Stimulated activated effector memory CD8-positive, alpha-beta T cell treated with anti-CD3 and anti-CD28 coated beads, Interleukin-12 subunit alpha, Interleukin-12 subunit beta, amount 100 ng/mL, for 72 hours (primary cell): ENCODE measurements at regions not wholly inside any gene's neighbourhood (a gene's known extent, or its start where the extent isn't known, plus 50 kb on each side); places are given as distances from the start of the nearest gene placed in this dataset.
A peak's percentile ranks its signal among the peaks of the same experiment; 100 is the strongest.
"Not testable (repeated sequence)": the region's sequence is repeated elsewhere in the genome, so short reads cannot be mapped to it uniquely, and the experiment has no call there.

Experiments
- ATAC-seq: fragments of 150-1000 bp; cut with Tn5 transposase; 2 replicates; pipeline ENCODE4 v1.10.0; 2021
- DNase-seq, 2 donors: peaks; one replicate each; pipeline ENCODE4 v3.0.0; 2021 to 2022; ENCODE audit warnings: low spot score in 2 of 2
- H3K27ac Mint-ChIP-seq: one replicate; pipeline ENCODE4 v1.8.0; 2022; ENCODE audit warnings: mild to moderate bottlenecking, mixed read lengths
- H3K36me3 Mint-ChIP-seq: one replicate; pipeline ENCODE4 v1.8.0; 2022; ENCODE audit warnings: mild to moderate bottlenecking, mixed read lengths
- H3K4me1 Mint-ChIP-seq: one replicate; pipeline ENCODE4 v1.8.0; 2022; ENCODE audit warnings: mixed read lengths
- H3K4me3 Mint-ChIP-seq: one replicate; pipeline ENCODE4 v1.8.0; 2022; ENCODE audit warnings: mild to moderate bottlenecking, mixed read lengths
- H3K9me3 Mint-ChIP-seq: one replicate; pipeline ENCODE4 v1.8.0; 2022; ENCODE audit warnings: mixed read lengths

DNA sequence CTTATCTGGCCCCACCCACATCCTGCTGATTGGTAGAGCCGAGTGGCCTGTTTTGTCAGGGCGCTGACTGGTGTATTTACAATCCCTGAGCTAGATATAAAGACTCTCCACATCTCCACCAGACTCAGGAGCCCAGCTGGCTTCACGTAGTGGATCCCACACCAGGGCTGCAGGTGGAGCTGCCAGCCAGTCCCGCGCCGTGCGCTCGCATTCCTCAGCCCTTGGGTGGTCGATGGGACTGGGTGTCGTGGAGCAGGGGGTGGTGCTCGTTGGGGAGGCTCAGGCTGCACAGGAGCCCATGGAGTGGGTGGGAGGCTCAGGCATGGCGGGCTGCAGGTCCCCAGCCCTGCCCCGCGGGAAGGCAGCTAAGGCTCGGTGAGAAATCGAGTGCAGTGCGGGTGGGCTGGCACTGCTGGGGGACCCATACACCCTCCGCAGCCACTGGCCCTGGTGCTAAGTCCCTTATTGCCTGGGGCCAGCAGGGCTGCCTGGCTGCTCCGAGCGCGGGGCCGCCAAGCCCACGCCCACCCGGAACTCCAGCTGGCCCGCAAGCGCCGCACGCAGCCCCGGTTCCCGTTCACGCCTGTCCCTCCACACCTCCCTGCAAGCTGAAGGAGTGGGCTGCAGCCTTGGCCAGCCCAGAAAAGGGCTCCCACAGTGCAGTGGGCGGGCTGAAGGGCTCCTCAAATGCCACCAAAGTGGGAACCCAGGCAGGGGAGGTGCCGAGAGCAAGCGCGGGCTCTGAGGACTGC, 97.4 kb upstream of the MALRD1 start:
- not testable (repeated sequence) for H3K4me3 Mint-ChIP-seq, H3K9me3 Mint-ChIP-seq, H3K36me3 Mint-ChIP-seq, ATAC-seq, H3K4me1 Mint-ChIP-seq, DNase-seq, H3K27ac Mint-ChIP-seq

DNA sequence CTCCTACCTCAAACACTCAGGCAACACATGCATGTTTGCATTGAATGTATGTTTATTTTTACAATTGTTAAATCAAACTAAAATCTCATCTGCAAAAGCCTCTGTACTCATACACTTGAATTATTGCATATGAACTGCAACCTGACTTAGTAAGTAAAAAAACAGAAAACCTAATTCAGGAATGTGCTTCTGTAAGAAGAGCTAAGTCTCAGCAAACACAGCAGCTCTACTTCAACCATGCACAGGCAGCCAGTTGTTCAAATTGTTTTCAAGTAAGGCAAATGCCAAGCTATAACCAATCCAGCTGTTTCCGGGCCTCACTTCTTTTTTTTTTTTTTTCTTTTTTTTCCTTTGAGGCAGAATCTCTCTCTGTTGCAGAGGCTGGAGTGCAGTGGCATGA, 93.5 kb upstream of the MALRD1 start:
- Mint-ChIP-seq H3K4me3 (no peak overlapping the region), H3K9me3 (no peaks in the 10 kb centered on the region), H3K27ac (no peak overlapping the region)

DNA sequence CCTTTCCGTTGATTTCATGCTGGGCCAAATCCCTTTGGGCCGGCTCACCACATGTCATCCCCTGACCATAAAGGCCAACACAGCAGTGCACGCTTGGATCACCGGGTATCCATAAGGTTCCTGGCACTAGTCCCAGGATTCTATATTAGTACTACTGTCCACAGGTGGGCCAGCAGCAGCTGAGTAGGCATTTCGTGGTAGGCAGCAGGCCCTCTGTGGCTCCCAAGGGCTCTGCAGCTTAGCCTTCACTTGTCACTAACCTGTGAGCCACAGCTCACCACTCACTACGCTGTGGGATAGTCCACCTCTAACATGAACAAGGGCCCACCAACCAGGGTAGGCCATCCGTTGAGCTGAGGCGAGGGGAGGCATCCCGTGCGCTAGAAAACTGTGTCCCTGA, 89.2 kb upstream of the MALRD1 start:
- Mint-ChIP-seq H3K9me3 (peaks cover 9% of the 10 kb centered on the region), H3K4me3 (no peak overlapping the region), H3K36me3 (no peaks in the 10 kb centered on the region), H3K4me1 (no peaks in the 10 kb centered on the region), H3K27ac (no peak overlapping the region)
- ATAC-seq (peak; percentile 28), DNase-seq (no peak)

More for the DNA sequence above, 93.5 kb upstream of the MALRD1 start:
- DNase-seq (no peak), ATAC-seq (no peak)
- H3K36me3 Mint-ChIP-seq: no peaks in the 10 kb centered on the region
- H3K4me1 Mint-ChIP-seq: no peaks in the 10 kb centered on the region

DNA sequence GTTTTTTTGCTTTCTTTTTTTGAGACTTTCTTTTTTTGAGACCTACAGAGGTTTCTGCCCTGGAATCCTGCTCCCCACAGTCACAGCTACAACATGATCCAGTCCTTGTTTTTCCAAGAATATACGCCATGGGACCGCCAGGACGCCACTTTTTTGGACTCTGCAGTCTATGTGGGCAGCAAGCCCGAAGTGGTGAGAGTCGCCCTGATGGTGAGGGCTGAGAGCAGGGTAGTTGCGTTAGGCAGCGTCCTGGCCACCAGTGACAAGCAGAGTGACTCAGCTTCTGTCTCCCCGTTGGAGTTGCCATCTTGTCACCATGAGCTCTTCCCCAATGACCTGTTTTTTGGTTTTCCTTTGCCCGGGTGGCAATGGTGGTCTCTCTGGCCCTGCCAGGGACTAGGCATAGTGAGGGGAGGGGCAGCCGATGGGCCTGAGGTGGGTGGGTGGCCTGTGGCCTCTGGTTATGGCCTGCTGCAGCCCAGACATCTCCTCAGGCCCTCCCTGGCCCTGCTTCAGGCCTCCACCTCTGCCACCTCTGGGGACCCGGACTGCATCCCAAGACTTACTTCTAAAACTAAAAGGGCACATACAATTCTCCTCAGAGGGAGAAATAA, 88.0 kb upstream of the MALRD1 start:
- DNase-seq: no peak
- H3K9me3 Mint-ChIP-seq: peaks cover 9% of the 10 kb centered on the region
- H3K4me3 Mint-ChIP-seq: no peak overlapping the region
- H3K4me1 Mint-ChIP-seq: no peaks in the 10 kb centered on the region
- ATAC-seq: no peak
- H3K36me3 Mint-ChIP-seq: no peaks in the 10 kb centered on the region
- H3K27ac Mint-ChIP-seq: no peak overlapping the region

DNA sequence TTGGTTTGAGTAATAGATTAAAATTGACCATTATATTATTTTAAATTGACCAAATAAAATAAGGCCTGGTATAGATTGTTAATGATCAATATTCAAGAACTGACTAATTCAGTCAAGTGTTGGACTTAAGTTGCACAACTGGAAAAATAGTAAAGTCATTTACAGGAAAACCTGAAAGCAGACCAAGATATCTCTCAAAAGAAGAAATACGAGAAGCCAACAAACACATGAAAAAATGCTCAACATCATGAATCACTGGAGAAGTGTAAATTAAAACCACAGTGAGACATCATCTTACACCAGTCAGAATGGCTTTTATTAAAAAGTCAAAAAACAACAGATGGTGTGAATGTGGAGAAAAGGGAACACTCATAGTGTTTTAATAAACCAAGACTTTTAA, 80.4 kb upstream of the MALRD1 start:
- Mint-ChIP-seq H3K27ac (no peak overlapping the region), H3K4me1 (no peaks in the 10 kb centered on the region), H3K9me3 (peaks cover 15% of the 10 kb centered on the region), H3K4me3 (no peak overlapping the region), H3K36me3 (no peaks in the 10 kb centered on the region)
- no peak for ATAC-seq
- DNase-seq: no peak

DNA sequence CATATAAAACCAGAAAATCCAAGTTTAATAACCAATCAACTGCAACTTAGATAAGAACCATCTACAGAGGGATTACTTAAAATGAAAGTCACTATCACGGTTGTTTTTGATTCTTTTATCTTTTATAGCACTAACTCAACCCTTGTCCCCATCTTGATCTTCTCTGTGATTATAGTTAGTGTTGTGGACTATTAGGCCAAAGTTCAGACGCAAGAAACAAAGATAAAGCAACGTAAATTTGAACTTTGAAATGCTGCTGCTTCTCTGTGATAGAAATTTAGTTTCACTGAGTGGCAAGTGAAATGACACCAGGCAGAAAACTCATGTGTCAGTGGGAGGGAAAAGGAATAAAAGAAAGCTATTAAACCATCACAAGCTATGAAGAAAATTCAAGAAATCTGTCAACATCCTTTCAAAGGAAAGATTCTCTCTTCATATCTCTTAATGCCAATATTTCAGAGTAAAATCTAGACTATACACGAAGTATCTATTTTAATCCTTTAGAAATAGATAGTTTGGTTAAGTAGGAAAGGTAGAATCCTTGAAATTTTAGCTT, 71.8 kb upstream of the MALRD1 start:
- no peak overlapping the region for H3K27ac Mint-ChIP-seq
- peaks cover 5% of the 10 kb centered on the region for H3K9me3 Mint-ChIP-seq
- no peaks in the 10 kb centered on the region for H3K4me1 Mint-ChIP-seq
- ATAC-seq (no peak), DNase-seq (no peak)
- H3K4me3 Mint-ChIP-seq: no peak overlapping the region
- H3K36me3 Mint-ChIP-seq: no peaks in the 10 kb centered on the region

DNA sequence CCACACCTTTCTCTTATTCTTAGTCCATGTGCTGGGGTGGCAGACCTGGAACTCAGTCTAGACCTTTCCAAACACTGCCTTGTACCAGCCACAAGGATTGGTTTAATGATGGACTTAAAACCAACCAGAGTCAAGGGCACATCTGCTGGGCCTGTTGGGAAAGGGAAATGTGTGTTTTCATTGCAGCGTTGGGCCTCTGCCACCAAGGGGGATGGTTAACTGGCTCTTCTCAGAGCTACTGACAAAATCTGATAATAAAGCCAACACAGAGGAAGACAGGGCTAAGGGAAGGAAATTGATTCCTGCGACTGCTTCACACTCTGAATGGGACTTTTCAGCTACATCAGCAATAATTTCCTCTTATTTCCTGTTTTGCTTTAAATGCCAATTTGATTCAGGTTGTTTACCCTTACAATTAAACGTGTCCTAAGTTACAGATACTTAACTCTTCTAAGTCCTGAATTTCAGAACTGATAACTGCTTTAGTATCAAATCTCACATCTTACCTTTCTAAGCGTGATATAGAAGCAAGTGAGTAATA, 68.4 kb upstream of the MALRD1 start:
- no peak overlapping the region for H3K4me3 Mint-ChIP-seq
- no peaks in the 10 kb centered on the region for H3K4me1 Mint-ChIP-seq
- no peaks in the 10 kb centered on the region for H3K36me3 Mint-ChIP-seq
- no peak for ATAC-seq
- H3K9me3 Mint-ChIP-seq: peaks cover 5% of the 10 kb centered on the region
- no peak for DNase-seq
- no peak overlapping the region for H3K27ac Mint-ChIP-seq

DNA sequence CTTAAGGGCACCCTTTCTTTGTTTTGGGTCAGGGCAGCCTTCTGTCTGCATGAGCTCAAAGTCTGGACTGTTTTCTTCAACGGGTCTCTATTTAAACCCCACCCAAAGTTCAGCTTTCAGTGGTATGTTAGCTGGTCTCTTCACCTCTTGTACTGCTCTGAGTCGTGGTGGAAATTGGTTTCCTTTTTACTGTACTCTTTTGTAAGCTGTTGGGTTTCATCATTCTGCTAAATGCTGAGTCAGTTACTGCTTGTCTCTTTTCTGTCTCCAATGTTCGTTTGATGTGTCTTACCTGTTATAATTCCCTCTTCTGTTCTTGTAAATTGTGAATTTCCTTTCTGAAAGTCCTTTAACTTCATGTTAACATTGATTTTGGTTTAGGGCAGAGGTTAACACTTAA, 64.1 kb upstream of the MALRD1 start:
- Mint-ChIP-seq H3K9me3 (peaks cover 7% of the 10 kb centered on the region), H3K4me3 (no peak overlapping the region), H3K36me3 (no peaks in the 10 kb centered on the region), H3K27ac (no peak overlapping the region), H3K4me1 (no peaks in the 10 kb centered on the region)
- DNase-seq (no peak), ATAC-seq (no peak)

DNA sequence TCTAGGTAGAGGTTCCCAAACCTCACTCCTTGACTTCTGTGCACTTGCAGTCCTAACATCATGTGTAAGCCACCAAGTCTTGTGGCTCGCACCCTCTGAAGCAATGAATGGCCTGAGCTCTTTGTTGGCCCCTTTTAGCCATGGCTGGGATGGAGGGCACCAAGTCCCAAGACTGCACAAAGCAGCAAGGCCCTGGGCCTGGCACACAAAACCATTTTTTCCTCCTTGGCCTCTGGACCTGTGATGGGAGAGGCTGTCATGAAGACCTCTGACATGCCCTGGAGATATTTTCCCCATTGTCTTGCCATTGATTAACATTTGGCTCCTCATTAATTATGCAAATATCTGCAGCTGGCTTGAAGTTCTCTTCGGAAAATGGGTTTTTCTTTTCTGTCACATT, 60.3 kb upstream of the MALRD1 start:
- Mint-ChIP-seq H3K27ac (no peak overlapping the region), H3K9me3 (peaks cover 10% of the 10 kb centered on the region), H3K4me3 (no peak overlapping the region), H3K36me3 (no peaks in the 10 kb centered on the region), H3K4me1 (no peaks in the 10 kb centered on the region)
- no peak for ATAC-seq
- no peak for DNase-seq
